Left renal cortex interstitium (tissue), 4 donors: ENCODE measurements at regions not wholly inside any gene's neighbourhood (a gene's known extent, or its start where the extent isn't known, plus 50 kb on each side); places are given as distances from the start of the nearest gene placed in this dataset.
A peak's percentile ranks its signal among the peaks of the same experiment; 100 is the strongest.

ENCODE experiments used
- DNase-seq, 4 donors: peaks; one replicate each; pipeline ENCODE4 v3.0.0-alpha.2; 2013; ENCODE audit warnings: low read depth in 4 of 4, low spot score in 2 of 4, missing footprints in 1 of 4

DNA sequence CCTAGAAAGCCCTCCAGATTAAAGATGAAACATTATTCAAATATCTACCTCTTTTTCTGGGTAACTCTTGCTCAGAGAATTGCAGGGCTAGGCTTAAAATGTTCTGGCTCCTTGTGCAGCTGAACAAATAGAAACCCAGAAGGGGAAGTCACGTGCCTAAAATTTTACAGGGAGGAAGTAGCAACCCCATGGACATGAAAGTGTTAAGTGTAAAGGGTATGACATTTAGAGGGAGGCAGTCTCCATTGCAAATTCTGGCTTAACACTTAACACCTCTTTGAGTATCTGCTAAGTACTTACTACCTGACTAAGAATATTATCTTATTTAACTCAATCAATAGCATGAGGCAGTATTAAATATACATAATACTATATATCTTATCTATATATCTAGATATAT, 376.1 kb upstream of the ERCC4 start:
- DNase-seq = no peak

DNA sequence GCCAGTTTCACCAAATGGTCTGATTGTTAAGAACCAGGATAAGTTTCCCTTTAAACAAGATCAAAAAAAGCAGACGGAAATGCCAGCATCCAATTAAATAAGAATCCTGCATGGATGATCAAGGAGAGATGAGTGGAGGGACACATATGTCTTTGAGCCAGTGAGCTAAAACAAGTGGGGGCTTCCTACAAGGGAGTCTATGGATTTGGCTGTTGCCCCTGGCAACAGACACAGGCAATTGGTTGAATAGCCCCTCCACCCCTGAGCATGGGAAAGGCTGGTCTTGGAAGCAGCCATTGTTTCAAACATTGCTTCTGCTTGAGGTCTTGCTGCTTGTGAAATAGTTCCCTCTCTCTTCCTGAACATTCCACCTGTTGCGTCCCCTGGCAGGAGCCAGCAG, 374.7 kb upstream of the ERCC4 start:
- DNase-seq = no peak

DNA sequence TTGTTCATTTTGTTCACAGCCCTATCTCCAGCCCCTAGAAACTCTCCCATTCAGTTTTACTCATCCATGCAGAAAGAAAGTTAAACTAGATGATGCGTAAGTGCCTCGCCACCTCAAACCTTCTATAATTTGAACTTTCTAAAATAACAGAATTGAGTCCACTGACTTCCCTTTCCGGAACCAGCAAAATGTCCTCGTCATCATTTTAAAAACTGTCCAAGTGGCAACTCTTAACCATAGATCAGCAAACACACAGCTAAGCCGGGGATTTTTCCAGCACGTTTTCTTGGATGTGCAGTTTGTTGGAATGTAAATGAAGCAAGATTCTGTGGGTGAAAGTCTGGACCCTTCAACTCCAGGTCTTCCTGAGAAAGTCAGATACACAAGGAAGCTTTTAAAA, 369.7 kb upstream of the ERCC4 start:
- DNase-seq = no peak

DNA sequence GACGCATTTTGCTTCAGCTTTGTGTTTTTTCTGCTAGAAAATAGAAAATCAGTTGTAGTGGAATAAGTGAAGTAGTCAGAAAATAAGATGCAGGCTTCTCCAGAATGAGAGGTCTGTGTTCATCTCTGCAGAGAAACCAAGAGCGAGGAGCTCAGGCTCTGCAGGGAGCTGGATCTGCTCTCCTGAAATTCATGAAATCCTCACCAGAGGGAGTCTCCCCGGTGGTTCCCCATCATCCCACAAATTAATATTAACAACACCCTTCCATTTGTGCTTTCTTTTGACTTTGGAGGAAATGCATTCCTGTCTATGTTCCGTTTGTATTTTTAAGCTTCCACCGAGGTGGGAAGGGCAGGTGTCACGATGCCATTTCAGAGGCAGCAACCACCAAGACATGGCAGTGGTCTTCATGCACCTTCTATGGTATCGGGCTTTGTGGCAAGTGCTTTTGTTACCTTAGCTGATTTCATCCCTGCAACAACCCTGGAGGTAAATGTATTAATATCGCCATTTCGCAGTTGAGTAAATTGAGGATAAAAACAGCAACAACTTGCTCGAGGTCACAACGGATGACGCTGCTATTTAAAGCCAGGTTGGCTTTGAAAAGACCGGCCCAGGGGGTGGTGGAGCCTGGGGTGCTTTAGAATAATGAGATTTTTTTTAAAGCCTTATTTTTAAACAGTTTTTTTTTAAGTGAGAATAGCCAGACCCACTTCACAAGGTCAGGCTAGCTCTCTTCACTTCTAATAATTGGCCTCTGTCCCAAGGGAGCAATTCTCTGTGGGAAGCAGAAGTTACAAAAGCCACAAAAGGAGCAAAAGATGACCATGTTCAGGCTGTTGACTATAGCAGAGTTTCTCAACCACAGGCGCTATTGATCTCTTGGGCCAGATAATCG, 367.6 kb upstream of the ERCC4 start:
- no peak for DNase-seq

DNA sequence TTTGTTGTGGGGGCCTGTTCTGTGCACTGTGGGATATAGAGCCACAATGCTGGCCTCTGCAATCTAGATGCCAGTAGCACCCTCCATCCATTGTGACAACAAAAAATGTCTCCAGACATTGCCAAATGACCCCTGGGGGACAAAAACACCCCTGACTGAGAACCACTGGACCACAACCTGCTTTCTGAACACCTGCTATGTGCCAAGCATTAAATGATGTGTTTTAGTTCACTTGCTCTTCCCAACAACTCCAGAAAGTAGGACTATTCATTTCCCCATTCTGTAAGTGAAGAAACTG, 367.0 kb upstream of the ERCC4 start:
- DNase-seq = no peak

DNA sequence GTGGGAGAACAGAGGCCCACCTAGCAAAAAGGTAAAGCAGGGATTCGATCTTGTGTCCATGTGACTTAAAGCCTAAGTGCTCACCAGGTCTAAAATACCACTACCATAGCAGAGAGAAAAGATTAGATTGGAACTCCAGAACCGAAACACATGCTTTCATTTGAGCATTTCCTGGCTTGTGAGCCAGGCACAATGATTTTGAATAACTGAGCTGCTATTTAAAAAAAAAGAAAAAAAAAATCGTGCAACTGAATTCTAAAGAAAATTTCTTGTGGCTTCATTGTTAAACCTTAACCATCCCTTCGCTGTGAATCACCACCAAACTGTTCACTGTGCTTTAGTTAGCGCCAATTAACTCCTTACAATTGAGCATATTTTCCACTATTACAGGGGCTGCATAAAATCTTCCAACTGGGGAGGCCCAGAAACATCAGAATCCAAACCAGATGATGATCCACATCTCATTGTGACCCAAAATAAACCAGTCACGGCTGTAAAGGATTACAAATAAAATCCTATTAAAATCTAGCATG, 366.4 kb upstream of the ERCC4 start:
- DNase-seq = no peak

DNA sequence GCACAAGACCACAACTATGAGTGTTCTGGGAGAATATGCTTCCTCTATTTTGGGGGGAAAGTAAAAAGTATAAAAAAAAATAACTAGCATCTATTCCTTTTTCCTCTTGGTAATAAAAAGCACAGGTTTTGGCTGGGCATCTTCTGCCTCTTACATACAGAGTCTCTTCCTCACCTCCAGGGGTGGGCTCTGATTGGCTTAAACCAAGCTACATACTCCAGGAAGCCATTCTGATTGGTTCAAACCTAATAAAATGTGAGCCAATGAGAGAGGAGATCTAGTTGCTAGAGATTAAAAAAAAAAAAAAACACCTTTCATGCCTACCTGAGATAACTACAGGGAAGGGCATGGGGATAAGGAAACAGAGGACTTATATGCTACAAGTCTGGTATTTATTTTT, 365.9 kb upstream of the ERCC4 start:
- no peak for DNase-seq

DNA sequence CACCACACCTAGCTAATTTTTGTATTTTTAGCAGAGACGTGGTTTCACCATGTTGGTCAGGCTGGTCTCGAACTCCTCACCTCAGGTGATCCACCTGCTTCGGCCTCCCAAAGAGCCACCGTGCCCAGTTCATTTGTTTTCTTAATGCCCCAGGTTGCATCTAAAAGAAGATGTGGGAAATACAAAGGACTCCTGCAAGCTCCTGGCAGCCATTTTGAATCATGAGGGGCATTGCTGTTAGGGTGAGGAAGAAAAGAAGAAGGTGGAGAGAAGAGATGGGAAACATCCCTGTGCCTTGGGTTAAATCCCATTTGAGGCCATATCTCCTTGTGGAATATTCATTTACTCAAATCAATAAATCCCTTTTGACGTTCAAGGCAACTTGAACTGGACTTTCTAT, 365.3 kb upstream of the ERCC4 start:
- DNase-seq = no peak

DNA sequence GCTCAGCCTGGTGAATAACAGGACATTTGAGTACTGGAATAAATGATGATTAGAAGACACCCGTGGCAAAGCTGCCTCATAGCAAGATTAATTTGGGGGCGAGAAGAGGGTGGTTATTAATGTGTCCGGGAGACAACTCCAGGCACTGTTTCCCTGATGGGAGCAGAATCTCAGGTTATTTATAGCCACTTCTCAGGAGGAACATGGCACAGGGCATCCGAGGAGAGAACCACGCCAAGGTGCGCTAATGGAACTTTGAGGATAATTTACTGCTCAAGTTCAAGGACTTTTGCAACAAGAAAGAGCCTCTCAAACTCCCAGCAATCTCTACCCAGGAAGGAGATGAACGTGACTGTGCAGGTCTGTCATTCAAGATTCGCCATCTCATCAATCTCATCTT, 362.5 kb upstream of the ERCC4 start:
- no peak for DNase-seq

DNA sequence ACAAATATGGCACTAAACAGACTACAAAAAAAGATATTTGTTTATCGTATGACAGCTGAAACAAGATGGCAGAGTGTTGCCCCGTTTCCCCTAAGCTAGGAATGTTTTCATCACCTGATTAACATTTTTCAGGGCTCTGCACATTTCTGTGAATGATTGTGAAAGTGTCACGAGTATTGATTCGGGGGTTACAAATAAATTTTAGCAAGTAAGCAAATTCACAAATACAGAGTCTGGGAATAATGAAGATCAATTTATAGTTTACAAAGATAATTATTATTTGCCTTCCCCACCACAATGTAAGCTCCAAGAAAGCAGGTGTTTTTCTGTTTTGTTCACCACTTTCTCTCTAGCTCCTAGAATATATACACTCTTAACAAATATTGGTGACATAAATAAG, 361.2 kb upstream of the ERCC4 start:
- DNase-seq = no peak

DNA sequence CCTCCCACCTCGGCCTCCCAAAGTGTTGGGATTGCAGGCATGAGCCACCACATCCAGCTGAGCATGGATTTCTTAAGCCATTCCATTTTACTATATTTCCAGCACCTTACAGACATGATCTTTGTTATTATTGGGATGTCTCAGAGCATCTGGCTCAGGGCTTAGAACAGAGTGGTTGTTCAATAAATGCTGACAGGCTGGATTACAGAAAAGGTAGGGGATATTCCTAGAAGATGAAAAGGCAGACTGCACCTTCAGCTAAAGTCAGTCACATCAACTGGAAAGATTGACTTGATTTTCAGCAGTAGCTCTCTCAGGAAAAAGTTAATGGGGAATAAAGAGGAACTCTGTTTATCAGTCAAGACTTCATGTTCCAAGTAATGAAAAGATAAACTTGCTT, 360.3 kb upstream of the ERCC4 start:
- no peak for DNase-seq

DNA sequence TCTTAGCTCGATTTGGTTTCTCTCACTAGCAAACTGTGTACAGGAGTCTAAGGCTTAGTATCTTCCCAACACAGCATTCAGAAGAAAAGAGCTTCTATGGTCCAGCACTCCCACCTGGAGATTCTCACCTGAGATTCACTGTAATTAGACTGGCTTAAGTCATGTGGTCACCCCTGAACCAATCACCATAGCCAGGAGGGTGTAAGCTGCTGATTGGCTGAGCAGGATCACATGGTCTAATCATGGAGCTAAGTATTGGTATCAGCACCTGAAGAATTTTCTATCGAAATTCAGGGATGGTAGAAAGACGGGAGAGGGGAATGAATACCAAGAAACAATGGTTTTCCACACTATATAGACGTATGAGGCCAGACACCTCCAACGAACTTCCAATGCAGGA, 359.8 kb upstream of the ERCC4 start:
- no peak for DNase-seq

DNA sequence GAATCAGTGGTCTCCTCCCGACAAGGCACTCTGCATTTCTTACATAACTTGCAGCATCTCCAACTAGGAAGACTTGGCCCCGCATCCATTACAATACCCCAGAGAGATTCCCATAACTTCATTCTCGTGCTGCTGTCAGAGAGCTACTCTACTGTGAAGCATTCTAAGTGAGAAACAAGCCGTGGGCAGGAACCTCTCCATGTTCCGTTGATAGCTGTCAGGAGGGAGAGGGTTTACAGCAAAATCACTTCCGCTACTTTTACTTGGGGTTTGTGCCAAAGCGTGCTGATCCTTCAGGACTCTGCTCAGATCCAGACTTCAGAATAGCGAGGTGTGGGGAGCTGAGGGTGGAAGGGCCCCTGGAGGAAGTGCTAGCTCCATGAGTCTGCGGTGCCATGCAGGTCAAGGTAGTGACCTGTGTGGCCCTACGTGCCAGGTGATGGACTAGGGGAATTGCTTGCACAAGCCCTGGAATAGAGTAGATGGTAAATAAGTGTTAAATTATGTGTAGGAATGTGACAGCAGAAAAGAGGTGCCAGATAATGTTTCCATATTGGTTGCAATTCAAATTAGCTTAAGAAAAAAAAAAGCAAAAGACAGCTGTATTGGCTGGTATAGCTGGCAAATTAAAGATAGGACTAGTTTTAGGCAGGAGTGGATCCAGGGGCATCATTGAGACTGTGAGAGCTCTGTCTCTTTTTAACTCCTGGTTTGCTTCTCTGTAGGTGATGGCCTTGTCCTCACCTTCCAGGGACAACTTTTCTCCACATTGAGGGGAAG, 358.5 kb upstream of the ERCC4 start:
- DNase-seq = no peak

DNA sequence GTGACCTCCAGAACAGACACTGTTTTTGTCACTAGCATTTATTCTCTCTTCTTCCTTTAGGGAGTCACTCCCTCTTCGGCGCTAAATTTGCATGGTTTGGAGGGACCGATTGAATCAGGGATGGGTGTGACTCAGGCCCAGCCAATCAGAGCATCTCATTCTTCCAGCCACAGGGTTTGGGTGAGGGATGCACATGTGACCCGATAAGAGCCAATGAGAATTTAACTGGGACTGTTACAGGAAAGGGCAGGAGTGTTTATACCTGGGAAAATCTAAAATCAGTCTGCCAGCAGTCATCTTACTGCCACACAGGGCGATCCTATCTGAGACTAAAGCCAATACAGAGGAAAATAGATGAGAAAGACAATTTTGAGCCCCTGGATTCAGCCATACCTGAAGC, 351.2 kb upstream of the ERCC4 start:
- DNase-seq = no peak

DNA sequence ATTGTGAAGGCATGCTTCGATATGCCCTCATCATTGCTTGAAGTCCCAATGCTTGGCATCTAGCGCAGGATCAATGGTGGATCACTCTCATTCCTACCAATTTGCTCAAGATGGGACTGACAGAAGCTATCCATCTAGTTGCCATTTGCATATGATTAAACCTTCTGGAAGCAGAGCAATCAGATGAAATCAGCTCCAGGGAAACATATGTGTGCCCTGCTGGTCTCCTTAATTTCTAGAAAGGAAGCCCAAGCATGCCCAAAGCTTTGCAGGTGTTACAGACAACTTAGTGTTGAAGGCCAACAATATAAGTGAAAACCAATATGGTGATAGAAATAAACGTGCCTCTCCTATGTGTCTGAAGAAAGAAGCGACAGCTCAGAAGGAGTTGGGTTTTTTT, 350.0 kb upstream of the ERCC4 start:
- no peak for DNase-seq

DNA sequence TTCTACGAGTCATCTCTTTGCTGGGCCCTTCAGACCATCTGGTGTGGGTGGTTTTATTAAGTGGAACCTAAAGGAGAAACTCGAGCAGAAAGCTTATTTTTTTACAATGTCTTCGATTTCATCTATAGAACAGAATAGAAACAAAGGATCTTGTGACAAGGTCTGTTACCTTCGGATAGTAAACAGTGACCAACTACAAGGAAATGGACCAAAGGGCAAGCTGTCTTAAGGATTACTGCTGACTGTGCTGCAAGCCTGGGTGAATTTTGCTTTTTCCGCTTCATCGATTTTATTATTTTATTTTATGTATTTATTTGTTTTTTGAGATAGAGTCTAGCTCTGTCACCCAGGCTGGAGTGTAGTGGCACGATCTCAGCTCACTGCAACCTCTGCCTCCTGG, 348.9 kb upstream of the ERCC4 start:
- DNase-seq = no peak

DNA sequence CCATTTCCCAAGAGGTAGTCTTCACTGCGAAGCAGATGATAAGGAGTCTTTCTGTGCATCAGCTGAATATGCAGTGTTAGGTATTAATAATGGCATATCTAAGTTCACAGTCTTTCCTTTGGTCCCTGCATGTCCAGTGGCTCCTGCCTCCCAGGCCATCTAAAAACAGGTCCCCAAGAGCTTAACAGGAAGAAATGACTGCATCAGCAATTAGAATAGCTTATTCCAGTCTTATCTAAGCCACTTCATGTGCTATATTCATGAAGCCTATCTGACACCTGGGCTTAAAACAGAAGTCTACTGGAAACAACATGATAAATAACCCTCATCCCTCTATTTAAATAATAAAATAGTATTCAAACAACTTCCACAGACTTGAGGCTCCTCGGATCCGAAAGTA, 346.1 kb upstream of the ERCC4 start:
- no peak for DNase-seq

DNA sequence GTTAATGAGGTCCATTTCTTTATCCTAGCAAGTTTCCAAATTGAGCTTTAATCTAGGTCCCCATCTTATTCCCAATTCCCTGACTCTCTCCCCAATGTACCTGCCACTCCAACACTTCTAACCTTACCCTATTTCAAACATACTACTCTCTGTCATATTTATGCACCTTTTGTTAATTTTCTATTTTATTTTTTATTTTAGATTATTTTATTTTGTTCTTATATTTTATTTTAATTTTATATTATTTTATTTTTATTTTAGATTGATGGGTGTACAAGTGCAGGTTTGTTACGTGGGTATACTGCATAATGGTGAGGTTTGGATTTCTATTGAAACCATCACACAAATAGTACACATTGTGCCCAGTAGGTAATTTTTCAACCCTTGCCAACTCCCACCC, 333.9 kb upstream of the ERCC4 start:
- DNase-seq = no peak

DNA sequence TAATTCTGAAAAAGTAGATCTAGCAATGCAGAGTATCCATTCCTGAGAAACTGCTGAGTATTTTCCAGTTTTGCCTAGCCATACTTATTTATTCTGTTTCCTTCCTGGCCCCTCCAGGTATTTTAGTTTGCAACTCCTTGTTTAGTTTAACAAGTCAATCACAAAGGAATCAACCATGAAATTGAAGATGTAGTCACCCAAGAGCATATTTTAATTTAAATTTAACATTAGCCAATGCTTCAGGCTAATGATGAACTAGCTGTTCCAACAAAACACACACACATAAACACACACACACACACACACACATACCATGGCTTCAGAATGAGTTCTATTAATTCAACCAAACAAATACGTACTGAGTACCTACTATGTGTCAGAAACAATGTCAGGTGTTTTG, 332.8 kb upstream of the ERCC4 start:
- peak in 2 of 4 donors; percentile 13 to 20 for DNase-seq

DNA sequence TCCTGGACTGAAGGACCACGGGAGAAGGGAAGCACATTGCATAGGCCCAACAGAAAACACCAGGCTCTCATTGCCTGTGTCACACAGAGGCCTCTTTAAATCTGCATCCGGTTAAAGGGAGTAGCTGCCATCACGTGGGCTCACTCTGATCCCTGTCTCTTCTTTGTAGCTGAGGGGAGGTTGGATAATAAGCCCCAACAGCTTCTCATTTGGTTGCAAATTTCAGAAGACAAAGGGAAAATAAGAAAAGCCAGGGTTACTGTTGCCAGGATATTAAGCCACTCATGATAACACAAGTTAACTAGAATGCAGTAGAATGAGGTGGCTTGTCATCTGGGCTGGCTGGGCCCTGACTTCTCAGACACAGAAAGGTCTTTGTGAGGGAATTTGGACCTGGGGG, 325.1 kb upstream of the ERCC4 start:
- DNase-seq = no peak

DNA sequence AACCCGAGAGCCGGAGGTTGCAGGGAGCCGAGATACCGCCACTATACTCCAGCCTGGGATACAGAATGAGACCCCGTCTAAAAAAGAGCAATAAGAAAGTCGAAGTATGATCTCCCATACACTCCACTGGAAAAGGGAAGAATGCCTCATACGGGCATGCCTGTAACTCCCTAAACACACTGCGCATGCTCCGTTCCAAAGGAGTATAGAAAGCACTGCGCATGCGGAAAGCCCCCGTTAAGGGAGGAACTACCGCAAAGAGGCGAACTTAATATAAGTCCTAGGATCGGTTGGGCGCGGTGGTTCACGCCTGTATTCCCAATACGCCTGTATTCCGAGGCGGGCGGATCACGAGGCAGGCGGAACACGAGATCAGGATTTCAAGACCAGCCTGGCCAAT, 313.1 kb upstream of the ERCC4 start:
- no peak for DNase-seq

DNA sequence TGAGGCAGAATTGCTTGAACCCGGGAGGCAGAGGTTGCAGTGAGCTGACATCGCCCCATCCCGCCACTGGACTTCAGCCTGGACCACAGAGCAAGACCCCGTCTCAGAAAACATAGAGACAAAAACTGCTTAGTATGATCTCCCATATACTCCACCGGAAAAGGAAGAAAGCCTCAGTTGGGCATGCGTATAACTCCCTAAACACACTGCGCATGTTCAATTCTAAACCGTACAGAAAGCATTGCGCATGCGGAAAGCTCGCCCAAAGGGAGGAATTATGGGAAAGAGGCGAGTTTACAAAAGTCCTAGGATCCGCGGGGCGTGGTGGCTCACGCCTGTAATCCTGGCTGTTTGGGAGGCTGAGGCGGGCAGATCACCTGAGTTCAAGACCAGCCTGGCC, 312.7 kb upstream of the ERCC4 start:
- no peak for DNase-seq
